Body of pancreas (tissue), 4 donors: ENCODE measurements at regions not wholly inside any gene's neighbourhood (a gene's known extent, or its start where the extent isn't known, plus 50 kb on each side); places are given as distances from the start of the nearest gene placed in this dataset.

Experiments used
- ATAC-seq: fragments of 150-250 bp; one replicate; pipeline ENCODE4 v1.9.1; 2016
- DNase-seq, 4 donors: peaks; one replicate each; pipeline ENCODE4 v3.0.0-alpha.2; 2019
- H3K27ac ChIP-seq, 4 donors: fragments of 200-600 bp; sonication (generic); 1 replicate in 3 of 4; 2 replicates in 1 of 4; pipeline versions ENCODE4 v1.5.1 to v1.6.1; 2016 to 2019; ENCODE audit warnings: mild to moderate bottlenecking in 1 of 4, mixed read lengths in 1 of 4, moderate library complexity in 1 of 4
- H3K27me3 ChIP-seq, 2 donors: fragments of 200-600 bp; sonication (generic); one replicate each; pipeline ENCODE4 v1.6.0; 2016; ENCODE audit warnings: mild to moderate bottlenecking in 1 of 2
- H3K36me3 ChIP-seq, 2 donors: fragments of 200-600 bp; sonication (generic); replicated peaks in 1 of 2; 2 replicates each; pipeline ENCODE4 v1.5.1; 2016; ENCODE audit warnings: low read depth in 2 of 2; ENCODE audit not compliant: insufficient read depth in 1 of 2
- H3K4me1 ChIP-seq: fragments of 200-600 bp; sonication (generic); one replicate; pipeline ENCODE4 v1.6.0; 2016
- H3K4me3 ChIP-seq, 2 donors: fragments of 200-600 bp; sonication (generic); 1 replicate in 1 of 2; 2 replicates in 1 of 2; pipeline ENCODE4 v1.5.1; 2016 to 2019
- H3K9me3 ChIP-seq, 3 donors: fragments of 200-600 bp; sonication (generic); 1 replicate in 2 of 3; 2 replicates in 1 of 3; pipeline ENCODE4 v1.5.1; 2016
- POLR2A ChIP-seq, 3 donors: fragments of 450-650 bp; IDR thresholded peaks; one replicate each; pipeline ENCODE4 v1.6.1; 2016; ENCODE audit warnings: antibody characterized with exemption in 3 of 3, mild to moderate bottlenecking in 2 of 3
- WGBS, 2 donors: methylation state at CpG; one replicate each; pipeline ENCODE4 v1.1.5; 2017; 5-methylcytosine and 5-hydroxymethylcytosine counted together
- intact Hi-C: fragments of 100-400 bp; cut with DNase I; formaldehyde crosslinking; loops from one replicate; pipeline ENCODE4 v1.15.1; 2023
- TF ChIP-seq, protein P1 (sequence below), 7 experiments: fragments of 450-650 bp in 4 of 7; fragments of 200-600 bp in 3 of 7; sonication (generic) in 3 of 7; IDR thresholded peaks; one replicate each; pipeline ENCODE4 v1.5.1; 2016 to 2019; ENCODE audit warnings: antibody characterized with exemption in 7 of 7

DNA sequence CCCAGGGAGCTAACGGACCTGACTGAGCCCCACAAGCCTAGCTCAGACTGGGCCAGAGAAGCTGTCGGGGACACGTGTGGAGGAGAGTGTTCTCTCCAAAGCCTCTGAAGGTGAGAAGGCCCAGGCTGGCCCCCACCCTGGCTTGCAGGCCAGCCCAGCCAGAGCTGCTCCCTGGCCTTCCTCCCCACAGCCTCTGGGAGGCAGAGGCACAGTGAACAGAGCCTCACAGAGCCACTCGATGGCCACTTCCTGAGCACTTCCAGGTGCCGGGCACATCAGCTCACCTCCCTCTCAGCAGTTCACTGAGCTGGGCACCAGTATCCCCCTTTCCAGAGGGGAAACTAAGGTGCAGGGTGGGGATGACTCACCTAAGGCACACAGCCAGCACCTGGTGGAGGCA is 109.4 kb upstream of the LINGO1 start:
- TF ChIP-seq, protein P1, sequence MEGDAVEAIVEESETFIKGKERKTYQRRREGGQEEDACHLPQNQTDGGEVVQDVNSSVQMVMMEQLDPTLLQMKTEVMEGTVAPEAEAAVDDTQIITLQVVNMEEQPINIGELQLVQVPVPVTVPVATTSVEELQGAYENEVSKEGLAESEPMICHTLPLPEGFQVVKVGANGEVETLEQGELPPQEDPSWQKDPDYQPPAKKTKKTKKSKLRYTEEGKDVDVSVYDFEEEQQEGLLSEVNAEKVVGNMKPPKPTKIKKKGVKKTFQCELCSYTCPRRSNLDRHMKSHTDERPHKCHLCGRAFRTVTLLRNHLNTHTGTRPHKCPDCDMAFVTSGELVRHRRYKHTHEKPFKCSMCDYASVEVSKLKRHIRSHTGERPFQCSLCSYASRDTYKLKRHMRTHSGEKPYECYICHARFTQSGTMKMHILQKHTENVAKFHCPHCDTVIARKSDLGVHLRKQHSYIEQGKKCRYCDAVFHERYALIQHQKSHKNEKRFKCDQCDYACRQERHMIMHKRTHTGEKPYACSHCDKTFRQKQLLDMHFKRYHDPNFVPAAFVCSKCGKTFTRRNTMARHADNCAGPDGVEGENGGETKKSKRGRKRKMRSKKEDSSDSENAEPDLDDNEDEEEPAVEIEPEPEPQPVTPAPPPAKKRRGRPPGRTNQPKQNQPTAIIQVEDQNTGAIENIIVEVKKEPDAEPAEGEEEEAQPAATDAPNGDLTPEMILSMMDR (IDR thresholded peaks at IDR 0.05), result no peak
- no peaks in the 10 kb centered on the region for H3K27me3 ChIP-seq
- intact Hi-C loops, result no loop called here

DNA sequence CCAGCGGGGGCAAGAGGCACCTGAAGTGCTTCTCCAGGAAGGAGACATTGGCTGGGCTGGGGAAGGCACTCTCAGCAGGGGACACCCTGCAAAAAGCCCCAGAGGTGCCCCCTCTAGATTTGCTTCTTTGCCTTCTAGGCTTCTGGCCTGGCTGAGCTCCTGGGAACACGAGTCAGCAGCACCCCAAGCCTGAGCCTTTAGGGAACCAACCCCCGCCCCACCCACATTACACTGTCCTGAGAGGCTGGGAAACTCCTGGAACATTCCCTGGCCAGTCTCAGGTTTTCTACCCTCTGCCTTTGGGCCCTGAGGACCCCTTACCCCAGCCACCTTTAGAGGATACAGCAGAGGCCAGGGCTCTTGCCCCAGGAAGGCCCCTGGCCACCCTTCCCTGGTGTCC is 108.4 kb upstream of the LINGO1 start:
- no peaks in the 10 kb centered on the region for H3K9me3 ChIP-seq
- WGBS, 2 donors, result 93% methylated on average over 3 of the region's 3 CpGs; no CpG with 5 or more reads in 1 of the 2 donors
- no peaks in the 10 kb centered on the region for H3K4me1 ChIP-seq
- H3K27ac ChIP-seq, result no peak overlapping the region
- DNase-seq (no peak), ATAC-seq (no peak)
- intact Hi-C loops, result no loop called here
- TF ChIP-seq POLR2A (IDR thresholded peaks at IDR 0.05), result no peak
- H3K27me3 ChIP-seq, result no peaks in the 10 kb centered on the region
- no peak overlapping the region for H3K4me3 ChIP-seq
- H3K36me3 ChIP-seq, result no peaks in the 10 kb centered on the region

More for the DNA sequence above, 109.4 kb upstream of the LINGO1 start:
- DNase-seq, result no peak
- Histone ChIP-seq H3K36me3 (no peaks in the 10 kb centered on the region), H3K27ac (no peak overlapping the region), H3K4me1 (no peaks in the 10 kb centered on the region), H3K9me3 (no peaks in the 10 kb centered on the region), H3K4me3 (no peak overlapping the region)
- no peak for ATAC-seq
- 71 to 80% methylated on average over 2 to 5 of the region's 5 CpGs for WGBS, 2 donors

DNA sequence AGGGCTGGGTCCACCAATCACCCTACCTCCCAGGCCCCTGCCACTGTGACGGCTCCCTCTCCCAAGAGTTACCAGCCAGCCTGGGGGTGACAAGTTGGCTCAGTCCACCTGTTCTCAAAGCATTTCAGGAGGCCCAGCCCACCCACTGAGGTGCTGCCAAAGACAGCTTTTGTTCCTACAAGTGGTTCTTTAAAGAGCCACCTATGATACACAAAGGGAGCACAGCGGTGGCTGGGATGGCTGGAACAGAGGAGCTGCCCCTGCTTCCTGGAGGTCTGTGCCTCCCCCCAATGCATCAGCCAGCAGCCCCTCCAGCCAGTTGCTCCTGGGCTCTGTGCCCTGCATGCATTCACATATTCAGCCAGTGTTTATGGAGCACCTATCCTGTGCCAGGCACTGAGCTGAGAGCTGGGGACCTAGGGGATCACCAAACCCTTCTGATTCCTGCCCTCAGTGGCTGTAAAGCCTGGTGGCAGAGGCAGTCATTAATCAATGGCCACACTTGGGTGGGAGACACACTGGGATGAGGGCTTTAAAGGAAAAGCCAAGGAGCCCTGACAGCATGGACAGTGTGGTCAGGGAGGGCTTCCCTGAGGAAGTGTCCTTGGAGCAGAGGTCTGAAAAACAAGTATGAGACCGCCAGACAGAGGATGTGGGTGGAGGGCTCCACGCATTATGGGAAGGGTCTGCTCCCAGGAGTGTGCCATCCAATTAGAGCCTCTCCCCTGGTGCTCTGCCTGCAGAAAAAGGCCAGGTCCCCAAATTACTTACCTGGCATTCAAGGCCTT is 107.1 kb upstream of the LINGO1 start:
- Histone ChIP-seq H3K4me1 (no peaks in the 10 kb centered on the region), H3K27me3 (no peaks in the 10 kb centered on the region), H3K27ac (no peak overlapping the region), H3K9me3 (no peaks in the 10 kb centered on the region), H3K36me3 (no peaks in the 10 kb centered on the region), H3K4me3 (no peak overlapping the region)
- 47 to 73% methylated on average over 3 to 4 of the region's 4 CpGs for WGBS, 2 donors
- intact Hi-C loops, result no loop called here
- TF ChIP-seq, protein P1 (IDR thresholded peaks at IDR 0.05), result no peak
- TF ChIP-seq POLR2A (IDR thresholded peaks at IDR 0.05), result no peak
- ATAC-seq (no peak), DNase-seq (no peak)

DNA sequence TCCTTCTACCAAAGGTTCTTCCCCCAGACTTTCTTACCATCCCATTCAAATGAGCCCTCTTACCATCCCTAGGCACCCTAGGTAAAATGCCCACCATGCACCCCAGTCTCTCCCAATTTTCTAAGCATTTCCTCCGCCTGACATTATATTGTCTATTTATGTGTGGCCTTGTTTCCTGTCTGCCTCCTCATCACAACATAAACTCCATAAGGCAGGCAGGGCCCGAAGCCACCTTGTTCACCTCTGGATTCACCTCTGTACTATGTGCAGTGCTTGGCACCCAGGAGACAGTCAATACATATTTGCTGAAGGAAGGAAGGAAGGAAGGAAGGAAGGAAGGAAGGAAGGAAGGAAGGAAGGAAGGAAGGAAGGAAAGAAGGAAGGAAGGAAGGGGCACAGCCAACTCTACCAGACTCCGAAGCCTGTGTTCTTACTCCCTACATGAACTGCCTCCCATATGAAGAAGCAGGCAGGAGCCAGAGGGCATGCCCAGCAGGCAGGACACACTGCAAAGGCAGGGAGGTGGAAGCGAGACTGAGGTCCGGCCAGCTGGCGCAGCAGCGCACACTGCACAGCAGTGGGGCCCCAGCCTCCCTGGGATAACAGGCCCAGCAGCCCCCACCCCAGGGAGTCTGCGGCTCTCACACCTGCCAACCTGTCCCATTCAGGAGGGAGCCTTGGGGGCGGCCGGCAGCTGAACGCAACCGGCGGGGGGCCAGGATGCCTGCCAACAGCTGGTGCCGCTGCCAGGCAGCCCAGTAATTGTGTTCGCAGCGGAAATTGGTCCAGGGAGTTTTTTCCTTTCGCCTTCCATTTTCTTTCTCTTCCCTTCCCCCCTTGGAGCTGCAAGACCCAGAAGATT is 106.0 kb upstream of the LINGO1 start:
- ATAC-seq, result no peak
- DNase-seq, result no peak
- WGBS, 2 donors, result 49 to 55% methylated on average over 12 to 17 of the region's 17 CpGs

DNA sequence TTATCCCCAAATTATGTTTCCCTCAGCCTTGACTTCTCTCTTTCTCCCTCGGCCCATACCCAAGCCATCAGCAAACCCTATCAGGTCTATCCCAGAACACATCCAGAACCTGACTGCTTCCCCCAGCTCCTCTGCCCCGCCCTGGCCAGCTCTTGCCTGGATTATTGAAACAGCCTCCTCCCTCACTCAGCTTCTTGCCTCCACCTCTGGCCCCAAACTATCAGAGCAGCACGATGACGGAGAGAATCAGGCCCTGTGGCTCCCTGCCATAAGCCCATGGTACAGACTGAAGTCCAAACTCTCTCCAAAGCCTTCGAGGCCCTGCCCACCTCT is 105.3 kb upstream of the LINGO1 start:
- no peak overlapping the region for H3K4me3 ChIP-seq
- 59 to 62% methylated on average over 5 of the region's 5 CpGs for WGBS, 2 donors
- no peak for TF ChIP-seq POLR2A (IDR thresholded peaks at IDR 0.05)
- TF ChIP-seq, protein P1 (IDR thresholded peaks at IDR 0.05), result no peak

More for the DNA sequence above, 106.0 kb upstream of the LINGO1 start:
- intact Hi-C loops, result no loop called here
- Histone ChIP-seq H3K36me3 (no peaks in the 10 kb centered on the region), H3K4me3 (no peak overlapping the region), H3K27ac (no peak overlapping the region), H3K9me3 (no peaks in the 10 kb centered on the region), H3K27me3 (no peaks in the 10 kb centered on the region), H3K4me1 (no peaks in the 10 kb centered on the region)
- TF ChIP-seq, protein P1 (IDR thresholded peaks at IDR 0.05), result no peak
- TF ChIP-seq POLR2A (IDR thresholded peaks at IDR 0.05), result no peak

More for the DNA sequence above, 105.3 kb upstream of the LINGO1 start:
- Histone ChIP-seq H3K9me3 (no peaks in the 10 kb centered on the region), H3K27me3 (no peaks in the 10 kb centered on the region), H3K27ac (no peak overlapping the region), H3K36me3 (no peaks in the 10 kb centered on the region), H3K4me1 (no peaks in the 10 kb centered on the region)
- ATAC-seq (no peak), DNase-seq (no peak)
- intact Hi-C loops, result no loop called here
